GM19351 (cell line): ENCODE measurements at regions not wholly inside any gene's neighbourhood (a gene's known extent, or its start where the extent isn't known, plus 50 kb on each side); places are given as distances from the start of the nearest gene placed in this dataset.
"Not testable (repeated sequence)": the region's sequence is repeated elsewhere in the genome, so short reads cannot be mapped to it uniquely, and the experiment has no call there.

Experiments used
- ATAC-seq: cut with Tn5 transposase; IDR thresholded peaks from one replicate; pipeline ENCODE4 v1.9.1; 2021; ENCODE audit warnings: mild to moderate bottlenecking, moderate library complexity; ENCODE audit not compliant: unreplicated experiment

DNA sequence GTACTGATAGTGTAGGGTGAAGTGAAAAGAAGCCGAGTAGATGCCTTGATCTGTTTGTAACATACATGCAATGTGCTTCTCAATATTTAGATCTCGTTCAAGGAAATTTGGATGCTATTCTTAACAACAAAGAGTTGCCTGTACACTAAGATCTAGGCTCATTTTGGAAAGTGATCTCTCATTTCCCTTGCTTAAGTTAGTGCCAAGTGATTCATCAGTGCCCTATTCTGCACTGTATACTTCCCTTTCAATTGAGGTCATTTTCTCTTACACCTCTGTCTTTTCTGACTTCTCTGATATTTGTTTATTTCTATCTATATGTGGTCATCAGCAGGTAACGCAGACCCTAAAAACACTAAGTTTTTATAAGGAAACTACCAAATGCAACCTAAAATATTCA lies 528.6 kb upstream of the PTPRD start:
- ATAC-seq = no peak

DNA sequence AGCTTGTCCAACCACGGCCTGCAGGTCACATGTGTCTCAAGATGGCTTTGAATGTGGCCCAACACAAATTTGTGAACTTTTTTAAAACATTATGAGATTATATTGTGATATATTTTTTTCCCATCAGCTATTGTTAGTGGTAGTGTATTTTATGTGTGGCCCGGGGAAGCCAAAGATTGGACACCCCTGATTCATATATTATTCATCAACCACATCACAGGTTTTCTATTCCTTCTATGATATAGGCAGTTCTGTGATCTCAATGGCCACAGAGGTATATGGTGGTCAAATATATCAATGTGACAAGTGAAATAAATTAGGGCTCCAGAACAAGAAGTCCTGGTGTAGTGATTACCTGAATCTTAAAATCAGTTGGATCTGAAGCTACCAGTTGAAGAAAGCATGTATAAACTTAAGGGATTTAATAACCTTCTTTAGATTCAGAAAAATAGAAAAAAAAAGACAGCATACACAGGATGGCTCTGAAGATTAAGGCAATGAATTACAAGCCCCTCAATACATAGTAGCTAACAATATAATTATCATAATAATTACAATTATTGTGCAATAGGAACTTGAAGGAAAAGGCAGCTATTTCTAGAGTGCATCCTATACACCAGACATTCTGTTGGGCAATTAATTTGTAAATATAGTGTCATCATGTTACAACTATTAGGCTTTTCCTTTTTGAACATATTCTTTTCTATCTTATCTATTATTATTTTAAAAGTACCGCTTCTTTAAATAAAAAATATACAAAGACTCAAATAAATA lies 530.4 kb upstream of the PTPRD start:
- no peak for ATAC-seq

DNA sequence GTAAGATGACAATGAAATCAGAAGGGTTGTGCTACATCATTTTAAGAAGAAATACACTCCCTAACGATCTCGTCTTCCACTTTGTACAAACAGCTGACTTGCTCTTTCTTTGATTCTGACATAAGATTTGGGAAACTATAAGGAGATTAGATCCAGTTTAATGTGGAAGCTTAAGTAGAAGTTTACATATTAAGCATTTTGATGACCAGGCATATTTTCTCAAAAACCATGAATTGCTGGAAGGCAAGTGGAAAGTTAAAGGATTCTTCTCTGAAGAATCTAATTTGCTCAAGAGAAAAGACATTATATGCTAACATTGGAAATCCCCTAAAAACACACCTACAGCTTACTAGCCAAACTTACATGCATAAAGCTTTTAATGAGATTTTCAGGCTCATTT lies 531.9 kb upstream of the PTPRD start:
- ATAC-seq = no peak

DNA sequence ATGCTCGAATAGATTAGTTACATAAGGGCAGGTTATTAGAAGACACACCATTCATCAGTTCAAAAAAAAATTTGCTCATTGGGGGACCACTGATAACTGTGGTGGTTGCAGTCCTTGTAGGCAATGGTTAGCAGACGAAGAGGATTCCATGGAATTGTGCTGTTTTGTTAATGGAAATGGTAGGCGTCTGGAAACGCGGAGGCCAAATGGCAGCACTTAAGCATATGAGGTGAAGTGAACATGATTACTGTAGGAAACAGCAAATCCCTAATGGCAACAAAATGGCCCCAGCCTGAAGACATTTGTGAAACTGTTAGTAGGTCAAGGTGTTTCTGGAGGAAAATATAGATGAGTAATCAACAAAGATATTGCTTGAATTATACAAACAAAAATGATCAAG lies 535.4 kb upstream of the PTPRD start:
- ATAC-seq = no peak

DNA sequence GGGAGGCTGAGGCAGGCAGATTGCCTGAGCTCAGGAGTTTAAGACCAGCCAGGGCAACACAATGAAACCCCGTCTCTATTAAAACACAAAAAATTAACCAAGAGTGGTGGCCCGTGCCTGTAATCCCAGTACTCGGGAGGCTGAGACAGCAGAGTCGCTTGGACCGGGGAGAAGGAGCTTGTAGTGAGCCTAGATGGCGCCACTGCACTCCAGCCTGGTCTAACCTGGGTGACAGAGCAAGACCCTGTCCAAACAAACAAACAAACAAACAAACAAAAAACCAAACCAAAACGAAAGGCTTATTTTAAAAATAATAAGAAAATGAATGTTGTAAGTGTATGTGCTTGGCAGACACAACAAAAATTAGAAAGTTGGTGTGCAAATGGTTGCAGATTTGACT lies 536.3 kb upstream of the PTPRD start:
- ATAC-seq = no peak

DNA sequence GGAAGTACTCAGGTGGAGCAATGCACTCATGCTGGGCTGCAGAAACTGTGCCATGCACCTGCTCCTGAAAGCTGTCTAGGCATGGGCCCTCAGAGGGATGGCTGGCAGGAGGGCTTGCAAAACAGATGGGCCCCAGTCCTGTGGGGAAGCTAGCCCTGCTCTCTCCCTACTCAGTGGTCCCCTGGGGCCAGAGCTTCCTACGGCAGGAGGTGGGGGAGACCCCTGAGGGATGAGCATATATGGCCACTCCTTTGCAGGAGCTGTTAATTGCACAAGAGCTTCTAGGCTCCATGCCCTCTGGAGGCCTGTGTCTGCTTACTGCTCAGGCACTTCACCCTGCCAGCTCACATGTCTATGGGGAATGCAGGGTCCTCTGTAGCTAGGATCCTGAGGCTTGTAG lies 545.3 kb upstream of the PTPRD start:
- ATAC-seq = no peak

DNA sequence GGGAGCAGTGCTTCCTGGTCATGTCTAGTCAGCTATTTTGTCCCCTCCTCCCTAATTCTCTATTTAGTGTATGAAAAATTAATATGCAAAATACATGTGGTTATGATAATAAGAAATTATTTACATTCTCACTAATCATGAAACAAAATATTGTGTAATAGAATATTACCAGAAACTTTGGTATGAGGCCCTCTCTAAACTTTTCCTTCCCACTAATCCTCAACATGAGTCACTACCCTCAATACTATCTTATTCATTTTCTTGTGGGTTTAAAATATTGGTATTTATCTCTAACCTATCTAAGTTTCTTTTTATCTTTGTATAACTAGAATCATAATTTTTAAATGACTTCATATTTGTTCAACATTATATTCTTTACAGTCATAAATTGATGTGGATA lies 545.9 kb upstream of the PTPRD start:
- ATAC-seq = no peak

DNA sequence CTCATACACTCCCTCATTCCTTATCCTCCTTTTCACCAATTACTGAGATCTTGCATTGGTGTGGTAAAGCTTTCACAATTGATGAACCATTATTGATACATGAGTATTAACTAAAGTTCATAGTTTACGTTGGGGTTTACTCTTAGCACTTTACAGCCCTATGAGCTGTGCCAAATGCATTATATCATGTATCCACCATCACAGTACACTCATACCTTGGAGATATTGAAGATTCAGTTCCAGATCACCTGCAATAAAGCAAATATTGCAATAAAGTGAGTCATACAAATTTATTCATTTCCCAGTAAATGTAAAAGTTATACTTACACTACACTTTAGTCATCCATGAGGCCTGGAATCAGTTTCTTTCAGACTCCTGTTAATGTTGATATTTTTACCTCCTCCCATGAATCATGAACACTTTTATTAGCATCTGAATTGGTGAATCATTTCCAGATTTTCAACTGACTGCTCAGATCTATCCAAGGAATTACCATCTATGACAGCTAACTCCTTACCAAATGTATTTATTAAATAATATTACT lies 546.6 kb upstream of the PTPRD start:
- no peak for ATAC-seq

DNA sequence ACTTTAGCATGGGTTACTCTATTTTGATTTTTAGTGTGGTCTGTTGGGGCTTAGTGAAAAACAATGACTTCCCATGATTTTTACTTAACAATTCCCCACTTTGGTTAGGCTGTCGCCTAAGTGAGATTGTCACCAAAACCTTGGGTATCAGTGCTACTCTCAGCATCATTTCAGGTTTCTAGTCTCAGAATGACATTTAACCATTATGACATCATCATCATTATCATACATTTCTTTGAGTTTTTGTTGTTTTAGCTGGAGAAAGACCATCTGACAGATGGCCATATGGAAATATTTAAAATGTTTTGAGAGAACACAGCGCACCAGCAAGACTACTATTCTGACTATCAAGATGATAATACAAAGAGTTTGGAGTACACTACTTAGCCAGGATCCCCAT lies 551.0 kb upstream of the PTPRD start:
- no peak for ATAC-seq

DNA sequence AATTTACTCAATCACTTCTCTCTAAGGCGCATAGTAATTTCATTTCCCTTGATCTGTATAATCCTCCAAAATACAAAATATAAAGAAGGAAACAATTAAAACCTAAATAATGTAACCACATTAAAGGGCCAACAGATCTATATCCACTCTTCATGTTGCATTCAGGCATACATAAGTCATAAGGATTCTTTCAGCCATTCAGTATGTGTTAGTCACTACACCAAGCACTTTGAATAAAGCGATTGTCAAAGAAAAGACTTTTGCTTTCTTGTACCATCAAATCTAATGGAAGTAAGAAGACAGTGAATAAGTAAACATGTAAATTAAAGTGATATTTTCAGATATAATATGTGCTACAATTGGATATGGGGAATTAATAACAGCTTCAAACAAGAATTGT lies 569.2 kb upstream of the PTPRD start:
- ATAC-seq = no peak

DNA sequence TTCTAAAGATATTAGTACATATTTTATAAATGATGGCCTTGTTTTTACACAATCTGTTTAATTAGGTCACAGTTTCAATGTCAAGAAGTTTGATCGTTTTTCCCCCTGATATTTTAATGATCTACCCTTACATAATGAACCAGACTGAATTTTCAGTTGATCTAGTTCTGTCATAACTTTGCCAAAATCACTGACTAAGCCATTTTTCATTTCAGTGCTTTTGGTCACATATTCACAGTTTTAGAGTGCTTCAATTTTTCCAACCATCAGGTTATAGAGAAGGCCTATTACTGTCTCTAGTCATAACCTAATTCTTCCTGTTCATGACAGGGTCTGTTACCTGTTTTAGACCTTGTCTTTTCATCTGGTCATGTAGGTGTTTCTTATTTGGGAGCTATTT lies 577.9 kb upstream of the PTPRD start:
- no peak for ATAC-seq

DNA sequence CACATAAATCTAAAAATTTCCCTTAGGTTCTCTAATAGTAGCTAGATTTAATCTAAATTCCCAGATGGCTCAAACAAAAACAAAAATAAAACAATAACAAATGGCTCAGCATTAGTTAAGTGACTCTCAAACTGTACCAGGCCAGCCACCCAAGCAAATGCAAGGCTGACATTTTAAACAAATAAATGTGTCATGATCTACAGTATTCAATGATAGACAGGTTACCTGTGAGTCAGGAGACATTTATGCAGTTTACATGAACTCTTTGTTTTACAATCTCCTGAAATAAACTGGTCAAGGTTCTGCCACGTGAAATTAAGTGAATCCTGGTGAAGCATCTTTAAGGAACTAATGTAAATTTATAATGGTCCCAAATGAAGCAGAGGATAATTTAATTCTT lies 580.2 kb upstream of the PTPRD start:
- ATAC-seq = no peak

DNA sequence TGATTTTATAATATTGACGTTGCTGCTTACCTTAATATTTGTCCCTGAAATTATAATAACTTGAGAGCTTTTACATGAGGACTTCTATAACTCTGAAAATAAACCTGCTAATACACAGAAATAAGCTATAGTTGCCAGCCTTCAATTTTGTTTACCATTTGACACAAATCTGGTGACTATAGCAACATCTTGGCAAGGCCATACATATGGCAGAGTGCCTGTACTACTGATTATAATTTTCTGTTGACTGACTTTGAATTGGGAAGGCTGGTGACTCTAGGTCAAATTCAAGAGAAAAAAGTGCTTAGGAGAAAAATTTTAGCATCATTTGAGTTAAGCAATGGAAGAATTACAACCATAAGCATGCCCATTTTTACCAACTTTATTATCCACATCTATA lies 581.4 kb upstream of the PTPRD start:
- no peak for ATAC-seq

DNA sequence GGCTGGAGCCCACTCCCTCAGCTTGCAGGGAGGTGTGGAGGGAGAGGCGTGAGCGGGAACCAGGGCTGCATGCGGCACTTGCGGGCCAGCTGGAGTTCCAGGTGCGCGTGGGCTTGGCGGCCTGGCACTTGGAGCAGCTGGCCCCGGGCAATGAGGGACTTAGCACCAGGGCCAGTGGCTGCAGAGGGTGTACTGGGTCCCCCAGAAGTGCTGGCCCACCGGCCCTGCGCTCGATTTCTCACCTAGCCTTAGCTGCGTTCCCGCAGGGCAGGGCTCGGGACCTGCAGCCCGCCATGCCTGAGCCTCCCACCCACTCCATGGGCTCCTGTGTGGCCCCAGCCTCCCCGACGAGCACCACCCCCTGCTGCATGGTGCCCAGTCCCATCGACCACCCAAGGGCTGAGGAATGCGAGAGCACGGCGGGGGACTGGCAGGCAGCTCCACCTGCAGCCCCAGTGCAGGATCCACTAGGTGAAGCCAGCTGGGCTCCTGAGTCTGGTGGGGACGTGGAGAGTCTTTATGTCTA lies 584.1 kb upstream of the PTPRD start:
- ATAC-seq = not testable (repeated sequence)

DNA sequence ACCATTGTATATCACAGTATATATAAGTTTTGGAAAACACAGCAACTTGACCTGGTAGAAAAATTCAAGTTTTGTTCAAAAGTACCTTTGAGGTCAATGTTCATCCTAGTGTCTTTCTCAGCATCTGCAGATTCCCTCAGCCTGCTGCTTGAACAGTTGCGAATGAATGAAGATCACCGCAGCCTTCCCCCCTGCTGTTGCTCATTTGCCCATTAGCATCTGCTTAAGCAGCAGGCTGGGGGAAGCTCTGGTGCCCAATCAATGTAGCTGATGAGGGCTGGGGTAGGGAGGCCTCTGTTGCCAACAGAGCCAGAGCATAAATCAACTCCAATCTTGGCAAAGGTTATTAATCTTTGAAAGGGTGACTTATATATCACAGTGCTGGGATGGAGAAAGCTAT lies 586.5 kb upstream of the PTPRD start:
- no peak for ATAC-seq

DNA sequence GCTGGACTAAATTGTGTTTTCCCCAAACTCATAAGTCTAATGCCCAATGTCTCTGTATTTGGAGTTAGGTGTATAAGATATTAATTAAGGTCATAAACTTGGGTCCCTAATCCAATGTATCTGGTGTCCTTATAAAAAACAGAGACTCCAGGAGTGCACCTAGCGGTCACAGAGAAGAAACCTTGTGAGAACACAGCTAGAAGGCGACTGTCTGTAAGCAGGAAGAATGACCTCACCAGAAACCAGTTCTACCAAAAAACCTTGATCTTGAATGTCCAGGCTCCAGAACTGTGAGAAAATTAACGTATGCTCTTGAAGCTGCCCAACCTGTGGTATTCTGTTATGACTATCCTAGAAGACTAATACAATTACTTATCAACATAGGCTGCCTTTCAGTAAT lies 591.7 kb upstream of the PTPRD start:
- ATAC-seq = no peak

DNA sequence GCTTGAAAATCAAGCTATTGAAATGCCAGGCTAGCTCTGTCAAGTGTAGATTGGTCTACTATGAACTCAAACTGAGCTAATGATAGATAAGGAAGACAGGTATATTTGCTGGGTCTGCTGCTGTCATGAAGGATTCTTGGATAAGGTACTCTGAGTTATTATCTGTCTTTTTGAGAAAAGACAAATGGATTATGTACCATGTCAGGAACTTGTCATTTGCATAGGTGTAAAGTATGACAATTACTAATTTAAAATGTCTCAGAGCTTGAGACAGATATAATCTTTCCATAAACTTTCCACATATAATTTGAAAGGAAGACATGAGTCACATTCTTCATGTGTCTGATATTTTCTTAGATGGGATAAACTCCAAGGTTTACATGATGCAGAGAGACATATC lies 594.1 kb upstream of the PTPRD start:
- no peak for ATAC-seq

DNA sequence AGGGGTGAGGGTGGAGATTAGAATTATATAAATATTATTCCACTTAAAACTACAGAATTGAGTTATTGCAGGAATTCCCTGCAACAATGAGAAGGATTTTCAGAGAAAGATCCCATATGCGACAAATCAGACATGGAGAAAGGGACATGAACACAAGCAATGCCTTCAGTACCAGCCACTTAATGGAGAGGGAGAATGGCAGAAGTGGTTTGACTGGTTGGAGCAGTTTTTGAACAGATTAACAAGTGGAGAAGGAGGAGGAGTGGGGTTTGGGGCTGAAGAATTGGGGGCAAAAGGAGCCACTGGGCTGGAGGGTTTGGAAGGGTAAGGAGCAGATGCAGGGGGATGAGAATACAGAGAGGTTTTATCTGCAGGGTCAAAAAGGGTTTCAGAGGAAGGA lies 620.9 kb upstream of the PTPRD start:
- no peak for ATAC-seq

DNA sequence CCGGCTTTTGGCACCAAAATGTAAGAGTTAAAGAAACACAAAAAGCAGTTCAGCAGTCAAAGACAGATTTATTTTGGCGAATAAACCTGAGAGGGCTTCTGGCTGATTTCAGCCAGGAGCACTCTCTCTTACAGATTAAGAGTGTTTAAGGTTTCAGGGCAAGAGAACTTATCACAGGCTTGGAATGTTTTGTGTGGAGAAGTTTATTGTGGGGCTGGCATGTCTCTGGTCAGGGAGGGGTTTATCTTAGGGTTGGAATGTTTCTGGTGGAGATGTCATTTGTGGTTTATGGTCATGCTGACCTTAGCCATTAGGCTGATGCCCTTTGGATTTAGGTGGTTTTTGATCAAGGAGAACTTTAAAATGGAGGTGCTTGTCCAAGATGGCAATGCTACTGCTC lies 622.3 kb upstream of the PTPRD start:
- ATAC-seq = no peak

DNA sequence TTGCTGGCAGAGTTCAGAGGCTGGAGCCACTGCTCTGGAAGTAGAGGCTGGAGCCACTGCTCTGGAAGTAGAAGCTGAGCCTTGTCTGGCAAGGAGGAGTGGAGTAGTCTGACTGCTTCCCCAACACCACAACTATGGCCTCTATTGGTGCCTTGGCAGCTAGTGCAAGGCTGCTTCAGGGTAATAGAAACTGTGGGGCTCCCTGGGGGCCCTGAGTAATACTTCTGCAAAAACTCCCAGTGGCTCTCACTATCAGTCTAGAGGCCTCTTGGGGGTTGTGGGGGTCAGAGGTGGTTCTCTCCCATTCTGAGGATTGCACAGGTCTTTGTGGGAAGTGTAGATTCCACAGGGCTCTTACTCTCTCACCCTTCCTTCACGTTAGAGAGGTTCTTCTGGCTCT lies 629.0 kb upstream of the PTPRD start:
- ATAC-seq = no peak

DNA sequence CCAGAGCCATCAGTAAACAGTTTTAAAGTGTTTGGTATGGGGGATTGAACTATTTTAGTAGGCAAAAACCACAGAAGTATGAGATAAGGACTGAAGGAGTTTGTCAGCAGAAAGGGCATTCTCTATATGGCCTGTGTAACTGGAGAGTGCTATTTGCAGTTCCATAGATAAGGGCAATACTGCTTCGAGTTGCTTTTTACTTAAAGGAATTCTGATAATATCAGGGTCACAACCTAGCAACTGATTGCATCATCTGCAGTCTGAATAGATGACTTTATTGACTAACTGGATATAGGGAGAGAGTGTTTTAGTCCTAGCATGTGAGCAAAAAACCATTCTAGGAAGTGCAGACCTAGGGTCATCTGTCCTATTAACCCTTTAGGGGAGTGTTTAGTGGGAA lies 645.2 kb upstream of the PTPRD start:
- ATAC-seq = no peak

DNA sequence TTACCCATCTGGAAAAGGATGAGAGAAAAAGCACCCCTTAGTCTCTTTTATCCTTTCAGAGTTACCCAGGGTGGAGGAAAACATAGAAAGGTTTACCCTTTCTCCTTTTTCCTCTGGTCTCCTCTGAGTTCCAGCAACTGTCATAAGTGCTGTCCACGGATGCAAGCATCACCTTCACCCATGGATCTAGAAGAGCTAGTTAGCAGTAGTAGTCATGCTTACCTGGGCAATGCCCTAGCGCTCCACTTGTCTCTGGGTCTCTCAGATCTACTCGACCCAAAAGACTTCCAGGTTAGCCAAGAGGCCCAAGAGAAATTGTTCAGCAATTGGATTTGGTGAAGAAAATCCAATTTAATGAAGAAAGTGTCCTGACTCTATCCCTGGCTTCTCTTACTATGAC lies 656.2 kb upstream of the PTPRD start:
- no peak for ATAC-seq

DNA sequence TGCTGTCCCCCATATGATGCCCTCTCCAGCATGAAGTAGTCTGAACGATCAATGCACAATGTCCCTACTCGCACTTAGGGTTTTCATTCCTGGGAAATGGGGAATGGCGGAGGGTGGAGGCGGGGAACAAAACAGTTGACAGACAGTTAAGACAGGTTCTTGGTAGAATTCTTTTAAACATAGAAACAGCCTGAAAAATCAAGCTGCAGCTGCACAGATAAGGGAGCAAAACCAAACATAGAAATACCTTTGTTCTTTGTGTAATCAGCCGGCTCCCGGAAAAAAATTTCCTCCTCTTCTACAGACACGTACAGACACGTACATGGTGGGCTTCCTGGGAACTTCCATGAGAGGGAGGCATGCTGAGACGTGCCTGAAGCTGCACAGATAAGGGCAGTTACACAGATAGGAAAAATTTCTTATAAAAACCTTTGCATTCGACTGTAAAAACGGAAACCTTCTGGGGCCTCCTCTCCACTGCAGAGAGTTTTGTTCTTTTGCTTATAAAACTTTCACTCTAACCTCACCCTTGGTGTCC lies 662.4 kb upstream of the PTPRD start:
- ATAC-seq = no peak
